A172 (cell line): ENCODE measurements at regions not wholly inside any gene's neighbourhood (a gene's known extent, or its start where the extent isn't known, plus 50 kb on each side); places are given as distances from the start of the nearest gene placed in this dataset.
"Not testable (repeated sequence)": the region's sequence is repeated elsewhere in the genome, so short reads cannot be mapped to it uniquely, and the experiment has no call there.

Experiments
- DNase-seq: peaks from one replicate; pipeline ENCODE4 v3.0.0-alpha.2; 2015; ENCODE audit warnings: low spot score

GRCh38 chr5:117425163-117425562, 850.5 kb upstream of the SEMA6A start:
- DNase-seq: no peak

DNA sequence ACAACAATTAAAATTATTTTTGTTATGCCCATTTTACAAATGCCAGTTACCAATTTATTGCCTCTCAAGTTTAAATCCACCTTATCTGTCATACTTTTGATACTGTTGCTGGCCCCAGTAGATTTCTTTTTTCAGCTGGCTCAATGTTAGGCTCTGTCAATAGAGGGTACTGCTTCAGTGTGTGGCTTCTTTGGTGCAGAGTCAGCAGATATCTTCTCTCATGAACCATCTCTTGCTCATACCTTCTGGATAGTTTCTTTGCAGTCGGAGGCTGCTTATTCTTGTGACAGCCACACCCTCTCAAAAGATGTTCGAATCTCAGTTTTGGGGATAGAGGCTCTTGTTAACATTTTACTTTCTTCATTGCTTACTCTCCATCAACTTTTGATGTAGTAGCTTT, 849.9 kb upstream of the SEMA6A start:
- no peak for DNase-seq

DNA sequence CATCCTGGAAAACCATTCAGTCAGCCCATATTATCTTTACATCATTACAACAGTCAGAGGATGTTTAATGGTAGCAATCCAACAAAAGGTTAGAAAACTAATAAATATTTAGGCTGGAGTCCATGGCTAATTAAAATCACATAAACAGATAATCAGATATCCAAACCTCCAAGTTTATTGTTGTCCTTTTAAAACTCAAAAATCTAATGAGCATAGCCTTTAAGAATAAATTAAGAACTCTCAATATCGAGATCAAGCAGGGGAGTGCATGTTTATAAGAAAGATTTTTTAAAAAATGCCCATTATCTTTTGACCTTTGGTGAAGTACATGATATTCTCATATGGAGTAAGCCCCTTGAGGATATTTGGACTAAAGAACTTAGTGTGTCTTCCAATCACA, 842.9 kb upstream of the SEMA6A start:
- no peak for DNase-seq

DNA sequence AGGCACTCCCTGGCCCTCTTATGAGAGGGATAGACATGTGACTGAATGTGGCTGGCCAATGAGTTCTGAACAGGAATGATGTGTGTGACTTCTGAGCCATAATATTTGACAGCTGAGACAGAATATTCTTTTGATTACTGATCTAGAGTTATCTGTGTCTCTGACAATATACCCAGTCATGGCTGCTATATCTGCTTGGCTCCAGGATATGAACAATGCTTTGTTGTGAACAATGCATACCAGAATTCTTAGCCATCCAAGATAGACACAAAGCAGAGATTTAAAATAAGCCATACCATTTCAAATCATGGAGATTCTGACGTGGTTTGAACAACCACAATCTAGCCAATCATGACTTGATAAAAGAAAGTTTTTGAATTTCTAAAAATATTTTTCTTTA, 840.3 kb upstream of the SEMA6A start:
- DNase-seq: no peak

DNA sequence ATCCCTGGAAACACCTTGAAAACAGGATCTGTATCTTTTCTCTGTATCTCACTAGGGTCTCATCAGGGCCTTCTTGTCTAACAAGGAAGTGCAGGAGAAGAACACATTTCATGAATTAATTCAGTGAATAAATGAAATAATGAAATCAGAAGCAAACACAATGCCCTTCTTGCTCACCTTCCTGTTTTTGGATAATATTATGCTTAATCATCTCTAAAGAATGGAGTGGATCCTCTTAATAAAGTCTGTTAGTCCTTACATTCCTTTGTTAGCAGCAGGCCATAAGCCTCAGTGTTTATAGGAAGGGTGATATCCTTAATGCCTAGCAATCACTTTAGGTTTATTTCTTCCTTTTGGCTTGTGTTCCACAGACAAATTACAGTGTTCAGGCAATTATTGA, 837.1 kb upstream of the SEMA6A start:
- no peak for DNase-seq

DNA sequence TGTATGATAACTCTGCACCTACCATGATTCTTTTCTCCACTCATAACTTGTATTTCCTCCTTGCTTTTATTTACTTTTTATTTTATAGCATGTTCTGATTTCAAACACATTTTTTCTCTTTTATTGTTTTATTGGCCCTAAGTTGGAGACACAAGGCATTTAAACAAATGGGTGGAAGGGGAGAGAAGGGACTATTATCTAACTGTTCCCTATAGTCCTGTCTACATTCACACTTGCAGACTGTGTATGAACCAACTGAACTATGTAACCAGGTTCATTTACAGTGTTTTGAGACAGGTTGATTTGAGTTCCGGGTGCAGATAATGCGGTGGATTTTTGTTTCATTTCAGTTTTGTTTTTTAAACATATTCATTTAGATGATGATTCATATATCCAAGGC, 830.6 kb upstream of the SEMA6A start:
- DNase-seq: no peak

- no peak for DNase-seq
These were observed 820.0 kb upstream of the SEMA6A start for GRCh38 chr5:117394506-117395157.

- DNase-seq: no peak
These were observed 818.5 kb upstream of the SEMA6A start for GRCh38 chr5:117393125-117393524.

GRCh38 chr5:117380316-117380715, 805.7 kb upstream of the SEMA6A start:
- no peak for DNase-seq

GRCh38 chr5:117379521-117379920, 804.9 kb upstream of the SEMA6A start:
- DNase-seq: no peak

DNA sequence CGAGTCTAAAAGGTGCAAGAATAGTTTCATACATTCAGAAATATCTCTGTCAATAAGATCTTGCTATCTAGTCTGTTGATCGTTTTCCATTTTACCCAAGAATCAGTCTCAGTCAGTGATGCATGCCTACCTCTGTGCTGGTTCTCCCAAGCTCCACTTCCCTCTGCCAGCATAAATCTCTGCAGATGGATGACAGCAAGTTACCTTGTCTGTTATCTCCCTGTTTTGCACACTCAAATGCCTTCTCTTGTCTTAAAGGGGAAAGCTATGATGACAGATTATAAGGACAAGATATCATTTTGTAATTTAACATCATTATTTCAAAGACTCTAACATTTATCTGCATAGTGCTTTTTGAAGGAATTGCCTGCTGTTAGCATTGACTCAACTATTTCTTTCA, 802.1 kb upstream of the SEMA6A start:
- no peak for DNase-seq

GRCh38 chr5:117359895-117360294, 785.3 kb upstream of the SEMA6A start:
- no peak for DNase-seq

DNA sequence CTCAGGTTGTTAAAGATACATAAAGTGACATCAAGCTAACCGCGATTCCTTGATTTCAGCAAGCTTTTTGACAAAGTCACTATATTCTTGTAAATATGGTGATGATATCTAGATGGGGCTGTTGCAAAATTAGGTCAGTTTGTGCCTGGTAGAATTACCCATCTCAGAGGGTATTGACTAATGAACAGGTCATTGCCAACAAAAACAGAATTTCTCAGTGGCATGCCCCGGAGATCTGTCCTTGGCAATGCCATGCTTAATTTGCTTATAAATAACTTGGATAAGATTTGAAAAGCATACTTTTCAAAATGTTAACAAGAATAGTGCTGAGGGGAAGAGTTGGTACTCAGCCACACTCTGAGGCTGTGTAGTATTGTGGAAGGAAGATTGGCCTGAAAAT, 783.3 kb upstream of the SEMA6A start:
- no peak for DNase-seq

- DNase-seq: no peak
These were observed 772.7 kb upstream of the SEMA6A start for GRCh38 chr5:117347280-117347679.

DNA sequence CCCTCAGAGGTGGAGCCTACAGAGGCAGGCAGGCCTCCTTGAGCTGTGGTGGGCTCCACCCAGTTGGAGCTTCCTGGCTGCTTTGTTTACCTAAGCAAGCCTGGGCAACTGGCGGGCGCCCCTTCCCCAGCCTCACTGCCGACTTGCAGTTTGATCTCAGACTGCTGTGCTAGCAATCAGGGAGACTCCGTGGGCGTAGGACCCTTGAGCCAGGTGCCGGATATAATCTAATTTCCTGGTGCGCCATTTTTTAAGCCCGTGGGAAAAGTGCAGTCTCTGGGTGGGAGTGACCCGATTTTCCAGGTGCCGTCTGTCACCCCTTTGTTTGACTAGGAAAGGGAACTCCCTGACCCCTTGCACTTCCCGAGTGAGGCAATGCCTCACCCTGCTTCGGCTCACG, 769.1 kb upstream of the SEMA6A start:
- DNase-seq: not testable (repeated sequence)

GRCh38 chr5:117337064-117337749, 762.6 kb upstream of the SEMA6A start:
- no peak for DNase-seq

DNA sequence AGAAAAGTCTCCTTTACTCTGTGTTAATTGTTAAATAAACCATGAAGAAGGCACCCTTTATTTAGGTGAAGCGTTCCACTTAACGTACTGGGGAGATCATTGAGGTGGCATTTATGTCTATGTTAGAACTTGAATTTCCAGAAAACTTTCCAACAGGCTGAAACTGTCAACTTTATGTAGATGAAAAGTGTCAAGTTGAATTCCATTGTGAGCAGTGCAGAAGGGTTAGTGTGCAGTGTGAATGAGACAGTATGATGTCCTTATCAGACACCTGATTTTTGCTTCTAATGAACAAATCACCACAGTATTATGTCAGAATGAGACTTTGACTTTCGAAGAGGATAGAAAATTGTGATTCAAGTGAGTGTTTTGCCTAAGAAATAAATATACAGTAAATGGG, 761.6 kb upstream of the SEMA6A start:
- no peak for DNase-seq

DNA sequence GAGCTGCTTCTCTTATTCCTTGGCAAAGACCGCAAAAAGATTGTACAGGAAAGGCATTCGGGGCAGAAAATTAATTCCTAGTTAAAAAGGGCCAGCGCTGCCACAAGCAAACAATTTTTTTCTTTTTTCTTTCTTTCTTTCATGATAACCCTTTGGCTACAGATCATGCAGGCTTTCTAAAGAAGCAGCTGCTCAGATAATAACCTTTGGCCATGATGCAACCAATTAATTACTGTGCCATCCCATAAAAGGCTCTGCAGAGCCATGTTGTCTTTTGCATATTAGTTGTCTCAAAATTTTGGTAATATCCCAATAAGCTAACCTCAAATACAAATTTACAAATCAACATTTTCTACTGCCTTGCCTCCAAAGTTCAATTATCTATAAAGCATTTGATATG, 758.4 kb upstream of the SEMA6A start:
- no peak for DNase-seq

DNA sequence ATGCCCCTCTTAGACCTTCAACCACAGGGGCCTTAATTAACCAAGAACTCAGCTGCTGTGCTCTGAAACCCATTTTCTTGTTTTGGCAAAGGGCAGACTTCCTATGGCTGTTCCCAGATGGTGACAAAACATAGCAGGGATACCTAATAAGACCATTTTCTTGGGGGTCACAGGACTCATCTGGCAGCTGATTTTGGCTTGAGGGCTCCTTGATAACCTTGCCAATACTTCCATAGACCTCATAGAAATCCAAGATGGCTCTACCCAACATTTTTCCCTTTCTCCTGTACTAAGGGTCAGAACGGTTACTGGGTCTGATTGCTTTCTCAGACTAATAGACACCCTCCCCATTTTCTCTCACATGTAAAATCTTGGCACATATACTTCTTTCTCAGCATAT, 757.7 kb upstream of the SEMA6A start:
- no peak for DNase-seq

DNA sequence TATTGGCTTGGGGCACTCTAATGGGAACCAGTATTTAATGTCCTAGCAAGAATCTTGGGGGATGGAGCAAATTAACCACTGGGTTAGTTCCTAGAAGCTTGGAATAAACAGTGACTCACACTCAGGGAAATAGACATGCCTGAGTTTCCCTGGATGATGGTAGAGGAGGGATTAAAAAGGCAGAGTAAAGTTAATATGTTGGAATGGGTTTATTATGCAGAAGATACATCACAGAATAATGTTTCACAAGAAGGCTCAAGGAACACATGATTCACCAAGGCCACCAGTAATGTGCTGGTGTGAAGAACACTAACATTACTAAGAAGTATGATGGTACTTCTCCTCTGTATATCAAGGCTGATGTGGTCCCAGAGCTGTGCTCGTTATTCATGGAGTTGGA, 752.9 kb upstream of the SEMA6A start:
- no peak for DNase-seq

- DNase-seq: no peak
These were observed 752.4 kb upstream of the SEMA6A start for GRCh38 chr5:117326997-117327396.

DNA sequence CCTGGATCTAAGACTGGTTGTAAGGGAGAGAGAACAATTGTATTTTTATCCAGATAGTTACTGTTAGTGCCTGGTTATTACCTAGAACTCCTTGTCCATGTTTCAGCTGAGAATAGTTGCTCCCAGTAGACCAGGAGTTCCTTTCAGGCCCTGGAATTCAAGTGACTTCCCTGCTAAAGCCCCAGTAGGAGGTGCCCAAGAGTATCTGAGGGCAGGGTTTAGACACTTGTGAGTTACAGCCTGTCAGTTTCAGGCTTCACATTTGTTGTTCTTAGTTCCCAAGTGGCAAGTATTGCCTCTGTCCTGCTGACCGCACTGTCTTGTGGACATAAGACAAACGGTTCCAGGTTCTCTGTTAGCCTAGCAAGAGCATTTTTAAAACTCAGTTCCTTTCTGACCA, 743.9 kb upstream of the SEMA6A start:
- no peak for DNase-seq

GRCh38 chr5:117315170-117315569, 740.5 kb upstream of the SEMA6A start:
- no peak for DNase-seq
